ENCODE measurements at regions not wholly inside any gene's neighbourhood (a gene's known extent, or its start where the extent isn't known, plus 50 kb on each side); places are given as distances from the start of the nearest gene placed in this dataset.

GRCh38 chr3:73140772-73141442 lies 79.4 kb downstream of the EBLN2 start:
- Histone ChIP-seq H3K4me3 (no peak overlapping the region), H3K9me3 (no peaks in the 10 kb centered on the region), H3K36me3 (no peaks in the 10 kb centered on the region), H3K4me1 (peaks cover 0 to 4% (median 0%) of the 10 kb centered on the region in 3 donors), H3K27ac (peak overlapping the region in 2 of 4 donors; percentile 54 to 57), H3K27me3 (no peaks in the 10 kb centered on the region)
- TF ChIP-seq, protein P1, sequence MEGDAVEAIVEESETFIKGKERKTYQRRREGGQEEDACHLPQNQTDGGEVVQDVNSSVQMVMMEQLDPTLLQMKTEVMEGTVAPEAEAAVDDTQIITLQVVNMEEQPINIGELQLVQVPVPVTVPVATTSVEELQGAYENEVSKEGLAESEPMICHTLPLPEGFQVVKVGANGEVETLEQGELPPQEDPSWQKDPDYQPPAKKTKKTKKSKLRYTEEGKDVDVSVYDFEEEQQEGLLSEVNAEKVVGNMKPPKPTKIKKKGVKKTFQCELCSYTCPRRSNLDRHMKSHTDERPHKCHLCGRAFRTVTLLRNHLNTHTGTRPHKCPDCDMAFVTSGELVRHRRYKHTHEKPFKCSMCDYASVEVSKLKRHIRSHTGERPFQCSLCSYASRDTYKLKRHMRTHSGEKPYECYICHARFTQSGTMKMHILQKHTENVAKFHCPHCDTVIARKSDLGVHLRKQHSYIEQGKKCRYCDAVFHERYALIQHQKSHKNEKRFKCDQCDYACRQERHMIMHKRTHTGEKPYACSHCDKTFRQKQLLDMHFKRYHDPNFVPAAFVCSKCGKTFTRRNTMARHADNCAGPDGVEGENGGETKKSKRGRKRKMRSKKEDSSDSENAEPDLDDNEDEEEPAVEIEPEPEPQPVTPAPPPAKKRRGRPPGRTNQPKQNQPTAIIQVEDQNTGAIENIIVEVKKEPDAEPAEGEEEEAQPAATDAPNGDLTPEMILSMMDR (IDR thresholded peaks at IDR 0.05) = no peak
- no peak for TF ChIP-seq POLR2A (IDR thresholded peaks at IDR 0.05)
- intact Hi-C loops (cut with DNase I) = no loop called here
- DNase-seq = no peak
- WGBS, 2 donors = 61 to 68% methylated on average over 7 of the region's 7 CpGs

DNA sequence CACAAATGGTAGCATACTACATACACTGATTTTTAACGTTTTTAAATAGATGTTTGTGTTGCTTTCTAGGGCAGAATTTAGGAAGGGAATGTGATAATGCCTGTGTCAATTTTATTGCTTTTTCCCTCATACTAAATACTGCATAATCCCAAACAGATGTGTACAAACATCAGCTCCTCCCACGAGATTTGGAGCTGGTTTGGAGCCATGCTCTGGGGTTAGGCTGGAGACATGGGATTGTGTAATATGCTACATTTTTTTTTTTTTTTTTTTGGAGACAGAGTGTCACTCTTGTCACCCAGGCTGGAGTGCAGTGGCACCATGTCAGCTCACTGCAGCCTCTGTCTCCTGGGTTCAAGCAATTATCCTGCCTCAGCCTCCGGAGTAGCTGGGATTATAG lies 80.1 kb downstream of the EBLN2 start:
- Histone ChIP-seq H3K27me3 (no peaks in the 10 kb centered on the region), H3K9me3 (no peaks in the 10 kb centered on the region), H3K4me1 (peaks cover 0 to 4% (median 0%) of the 10 kb centered on the region in 3 donors), H3K36me3 (no peaks in the 10 kb centered on the region), H3K27ac (peak overlapping the region in 2 of 4 donors; percentile 2 to 54), H3K4me3 (no peak overlapping the region)
- intact Hi-C loops (cut with DNase I) = no loop called here
- DNase-seq = no peak
- TF ChIP-seq, protein P1 (IDR thresholded peaks at IDR 0.05) = no peak
- TF ChIP-seq POLR2A (IDR thresholded peaks at IDR 0.05) = no peak
- WGBS, 2 donors = 58 to 72% methylated on average over 3 of the region's 3 CpGs

- peaks cover 0 to 4% (median 0%) of the 10 kb centered on the region in 3 donors for H3K4me1 ChIP-seq
- H3K36me3 ChIP-seq = no peaks in the 10 kb centered on the region
- no peaks in the 10 kb centered on the region for H3K27me3 ChIP-seq
- H3K9me3 ChIP-seq = no peaks in the 10 kb centered on the region
- TF ChIP-seq, protein P1 (IDR thresholded peaks at IDR 0.05) = no peak
- no peak for TF ChIP-seq POLR2A (IDR thresholded peaks at IDR 0.05)
- intact Hi-C loops (cut with DNase I) = no loop called here
- 82 to 87% methylated on average over 2 to 4 of the region's 4 CpGs for WGBS, 2 donors
- no peak overlapping the region for H3K4me3 ChIP-seq
- no peak for DNase-seq
- no peak overlapping the region for H3K27ac ChIP-seq
Measured at GRCh38 chr3:73143401-73143800, 81.9 kb downstream of the EBLN2 start.

GRCh38 chr3:73143821-73144237 lies 82.4 kb downstream of the EBLN2 start:
- H3K9me3 ChIP-seq = no peaks in the 10 kb centered on the region
- H3K36me3 ChIP-seq = no peaks in the 10 kb centered on the region
- H3K4me3 ChIP-seq = no peak overlapping the region
- H3K27me3 ChIP-seq = no peaks in the 10 kb centered on the region
- WGBS, 2 donors = 25 to 51% methylated on average over 4 of the region's 4 CpGs
- no peak for TF ChIP-seq POLR2A (IDR thresholded peaks at IDR 0.05)
- TF ChIP-seq, protein P1 (IDR thresholded peaks at IDR 0.05) = no peak
- peaks cover 0 to 4% (median 0%) of the 10 kb centered on the region in 3 donors for H3K4me1 ChIP-seq
- H3K27ac ChIP-seq = peak overlapping the region in 1 of 4 donors; percentile 17
- intact Hi-C loops (cut with DNase I) = no loop called here
- DNase-seq = no peak

DNA sequence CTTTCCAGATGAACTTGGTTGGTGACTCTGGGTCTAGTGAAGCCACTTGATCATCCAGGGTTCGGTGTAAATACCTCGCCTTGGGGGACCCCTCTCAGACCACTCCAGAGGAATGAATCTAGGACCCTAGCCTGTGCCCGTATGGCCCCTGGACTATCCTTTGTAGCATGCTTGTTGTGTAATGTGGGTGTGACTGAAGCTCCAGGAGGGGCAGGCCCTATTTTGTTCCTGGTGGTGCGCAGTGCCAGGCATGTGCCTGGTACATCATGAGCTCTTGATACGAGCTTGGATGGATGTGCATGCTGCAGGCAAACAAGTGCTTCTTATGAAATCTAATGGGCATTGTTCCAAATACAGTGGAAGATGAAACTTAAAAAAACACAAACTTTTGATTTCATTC lies 82.8 kb downstream of the EBLN2 start:
- 55 to 57% methylated on average over 3 to 5 of the region's 5 CpGs for WGBS, 2 donors
- H3K27me3 ChIP-seq = no peaks in the 10 kb centered on the region
- no peak for DNase-seq

More for the DNA sequence above, 82.8 kb downstream of the EBLN2 start:
- TF ChIP-seq, protein P1 (IDR thresholded peaks at IDR 0.05) = no peak
- no peak for TF ChIP-seq POLR2A (IDR thresholded peaks at IDR 0.05)
- intact Hi-C loops (cut with DNase I) = no loop called here
- H3K27ac ChIP-seq = peak overlapping the region in 1 of 4 donors; percentile 17
- H3K36me3 ChIP-seq = no peaks in the 10 kb centered on the region
- no peaks in the 10 kb centered on the region for H3K9me3 ChIP-seq
- no peak overlapping the region for H3K4me3 ChIP-seq
- peaks cover 0 to 4% (median 0%) of the 10 kb centered on the region in 3 donors for H3K4me1 ChIP-seq
